HG02571 (cell line): ENCODE measurements at regions not wholly inside any gene's neighbourhood (a gene's known extent, or its start where the extent isn't known, plus 50 kb on each side); places are given as distances from the start of the nearest gene placed in this dataset.
"Not testable (repeated sequence)": the region's sequence is repeated elsewhere in the genome, so short reads cannot be mapped to it uniquely, and the experiment has no call there.

Source experiments
- ATAC-seq: cut with Tn5 transposase; IDR thresholded peaks from one replicate; pipeline ENCODE4 v1.9.1; 2021; ENCODE audit warnings: mild to moderate bottlenecking, moderate library complexity; ENCODE audit not compliant: unreplicated experiment

GRCh38 chr5:63564789-63565188 lies 397.5 kb downstream of the HTR1A start:
- no peak for ATAC-seq

DNA sequence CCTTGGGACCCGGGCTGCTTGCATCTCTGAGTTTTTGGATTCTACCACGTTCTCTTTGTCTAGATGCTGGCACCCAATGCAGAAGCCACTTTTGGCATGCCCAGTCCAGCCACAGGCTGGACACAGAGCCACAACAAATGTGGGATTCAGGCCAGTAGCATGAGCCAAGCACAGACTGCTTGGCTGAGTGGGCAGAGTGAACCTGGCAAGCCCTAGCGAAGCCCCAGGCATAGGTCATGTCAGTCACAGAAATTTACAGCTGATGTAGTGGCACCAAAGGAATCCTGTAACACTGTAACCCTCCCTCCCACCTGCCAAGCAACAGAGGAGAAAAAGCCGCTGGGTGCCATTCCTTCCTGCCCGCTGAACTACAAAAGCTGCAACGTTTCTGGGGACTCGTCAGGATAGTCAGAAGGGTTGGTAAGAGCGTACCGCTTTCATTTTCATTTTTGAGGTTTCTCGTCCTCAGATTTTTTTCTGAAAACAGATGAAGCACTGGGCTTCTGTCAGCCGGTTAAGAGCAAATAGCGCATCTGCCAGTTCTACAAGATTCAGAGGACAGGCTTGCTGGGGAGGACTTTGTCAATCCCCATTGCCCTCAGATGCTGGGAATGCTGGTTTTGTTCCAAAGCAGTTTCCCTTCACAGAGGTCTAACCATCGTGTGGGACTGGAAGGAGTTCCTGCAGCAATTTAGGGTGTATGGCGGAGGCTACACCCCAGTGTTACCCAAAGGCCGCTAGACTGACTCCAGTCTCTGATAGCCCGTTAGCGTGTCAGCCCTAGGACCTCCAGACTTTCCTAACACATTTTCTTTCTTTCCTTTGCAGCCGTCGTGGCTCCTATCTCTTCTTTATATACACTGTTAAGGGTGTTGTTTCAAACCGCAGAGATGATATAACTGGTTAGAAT lies 399.0 kb downstream of the HTR1A start:
- no peak for ATAC-seq

DNA sequence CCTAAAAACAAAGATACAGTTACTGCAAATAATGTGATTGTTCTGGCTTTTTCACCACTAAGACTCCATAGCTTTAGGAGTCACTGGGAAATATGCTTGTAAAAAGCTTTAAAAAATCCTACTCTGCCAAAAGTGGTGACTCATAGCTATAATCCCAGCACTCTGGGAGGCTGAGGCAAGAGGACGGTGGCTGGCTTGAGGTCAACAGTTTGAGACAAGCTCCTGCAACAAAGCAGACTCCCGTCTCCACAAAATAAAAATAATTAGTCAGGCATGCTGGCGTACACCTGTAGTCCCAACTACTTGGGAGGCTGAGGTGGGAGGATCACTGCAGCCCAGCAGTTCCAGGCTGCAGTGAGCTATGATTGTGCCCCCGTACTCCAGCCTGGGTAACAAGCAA lies 406.4 kb downstream of the HTR1A start:
- no peak for ATAC-seq

GRCh38 chr5:63554191-63554590 lies 408.1 kb downstream of the HTR1A start:
- no peak for ATAC-seq

DNA sequence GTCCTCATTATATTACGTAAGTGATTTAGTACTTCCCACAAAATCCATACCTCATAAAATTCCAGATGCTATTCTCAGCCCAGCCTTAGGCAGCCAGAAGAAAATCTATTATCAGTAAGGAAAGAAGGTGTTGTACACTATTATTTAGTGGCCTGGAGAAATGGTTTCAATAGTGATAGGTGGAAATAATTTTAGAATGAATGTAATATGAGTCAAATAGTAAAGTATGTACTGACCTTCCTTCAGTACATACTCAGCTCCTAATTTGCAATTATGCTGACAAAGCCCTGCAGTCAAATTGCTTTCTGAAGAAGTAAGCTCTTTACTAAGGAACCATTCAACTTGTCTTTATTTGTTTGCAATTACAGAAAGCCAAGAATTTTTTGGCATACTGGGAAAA lies 409.2 kb downstream of the HTR1A start:
- no peak for ATAC-seq

DNA sequence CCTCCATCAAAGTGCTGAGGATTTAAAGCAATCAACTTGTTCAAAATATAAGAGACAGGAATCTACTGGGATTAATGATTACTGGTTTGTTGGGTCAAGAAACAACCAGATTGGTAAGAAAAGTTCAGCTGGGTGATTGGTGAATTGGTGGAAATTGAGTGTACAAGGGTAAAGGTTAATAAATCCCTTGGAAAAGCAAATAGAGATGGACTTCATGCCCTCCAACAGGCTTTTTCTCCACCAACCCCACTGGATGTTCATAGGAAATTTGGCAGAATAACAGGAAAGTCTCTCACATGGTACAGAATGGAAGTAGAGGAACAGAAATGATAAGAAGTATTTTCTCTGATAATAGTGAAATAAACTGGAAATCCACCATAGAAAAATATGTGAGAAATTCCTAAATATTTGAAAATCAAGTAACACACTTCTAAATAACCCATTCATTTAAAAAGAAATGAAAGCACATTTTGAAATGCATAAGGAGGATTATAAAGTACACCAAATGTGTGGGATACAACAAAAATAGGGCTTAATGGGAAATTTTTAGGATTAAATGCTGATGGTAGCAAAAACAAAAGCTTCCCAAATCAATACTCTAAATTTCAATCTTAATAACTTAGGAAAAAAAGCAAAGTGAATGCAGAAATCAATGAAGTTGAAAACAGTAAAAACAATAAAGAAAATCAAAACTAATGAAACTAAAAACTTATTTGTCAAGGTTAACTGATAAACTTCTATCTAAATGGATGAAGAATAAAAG lies 426.2 kb downstream of the HTR1A start:
- no peak for ATAC-seq

GRCh38 chr5:63524281-63524680 lies 438.0 kb downstream of the HTR1A start:
- no peak for ATAC-seq

- no peak for ATAC-seq
These were observed 446.2 kb downstream of the HTR1A start for GRCh38 chr5:63516006-63516405.

GRCh38 chr5:63500242-63500641 lies 462.0 kb downstream of the HTR1A start:
- ATAC-seq = no peak

DNA sequence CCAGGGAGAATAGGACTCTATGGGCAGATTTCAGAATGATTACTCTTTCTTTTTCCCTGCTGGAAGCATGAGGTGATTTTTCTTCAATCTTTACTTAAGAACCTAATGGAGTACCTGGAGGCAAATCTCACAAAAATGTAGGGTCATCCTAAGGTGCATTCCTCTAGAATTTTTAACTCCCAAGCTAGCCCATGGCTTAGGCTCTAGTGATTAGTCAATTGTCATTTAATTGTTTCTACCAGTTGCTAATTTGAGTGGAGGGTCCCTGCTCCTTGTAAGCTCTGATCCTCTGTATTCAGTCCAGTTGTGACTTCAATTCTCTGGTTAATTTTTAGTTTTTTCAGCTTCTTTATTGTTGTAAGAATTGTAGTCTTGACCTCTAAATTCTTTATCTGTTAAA lies 467.0 kb downstream of the HTR1A start:
- ATAC-seq = no peak

- ATAC-seq = no peak
These were observed 478.9 kb downstream of the HTR1A start for GRCh38 chr5:63483338-63483737.

GRCh38 chr5:63473335-63473967 lies 488.8 kb downstream of the HTR1A start:
- no peak for ATAC-seq

- ATAC-seq = no peak
These were observed 506.0 kb downstream of the HTR1A start for GRCh38 chr5:63456279-63456678.

GRCh38 chr5:63451188-63451587 lies 511.1 kb downstream of the HTR1A start:
- no peak for ATAC-seq

GRCh38 chr5:63439537-63439936 lies 522.7 kb downstream of the HTR1A start:
- ATAC-seq = no peak

DNA sequence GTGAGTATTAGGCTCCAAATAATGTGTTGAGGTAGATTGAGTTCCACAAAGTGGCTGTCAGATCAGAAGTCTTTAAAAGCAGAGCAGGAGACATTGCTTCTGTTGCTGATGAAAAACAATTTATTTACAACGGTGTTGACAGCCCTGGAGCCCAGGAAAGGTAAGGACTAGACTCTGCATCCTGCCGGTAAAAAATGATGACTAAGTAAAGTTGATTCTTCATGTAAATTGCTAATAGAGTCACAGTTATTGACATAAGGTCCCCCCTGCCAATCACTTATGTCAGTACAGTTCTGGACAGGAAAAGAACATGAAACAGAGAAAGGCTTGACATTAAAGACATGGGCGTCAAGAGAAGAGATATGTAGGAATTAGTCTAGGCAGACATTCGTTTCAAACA lies 552.5 kb downstream of the HTR1A start:
- no peak for ATAC-seq

DNA sequence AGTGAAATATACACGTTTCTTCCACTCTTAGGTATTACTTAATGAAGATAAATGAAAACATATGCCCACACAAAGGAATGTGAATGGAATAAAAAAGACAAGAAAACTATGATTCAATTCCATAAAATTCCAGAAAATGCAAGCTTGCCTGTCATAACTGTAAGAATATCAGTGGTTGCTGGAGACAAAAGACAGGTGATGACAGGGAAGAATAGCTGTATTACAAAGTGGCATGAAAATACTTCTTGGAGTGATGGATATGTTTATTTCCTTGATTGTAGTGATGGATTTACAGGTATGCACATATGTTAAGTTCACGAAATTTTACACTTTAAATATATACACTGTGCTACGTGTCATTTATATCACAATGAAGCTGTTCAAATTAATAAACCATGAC lies 553.3 kb downstream of the HTR1A start:
- ATAC-seq = no peak

DNA sequence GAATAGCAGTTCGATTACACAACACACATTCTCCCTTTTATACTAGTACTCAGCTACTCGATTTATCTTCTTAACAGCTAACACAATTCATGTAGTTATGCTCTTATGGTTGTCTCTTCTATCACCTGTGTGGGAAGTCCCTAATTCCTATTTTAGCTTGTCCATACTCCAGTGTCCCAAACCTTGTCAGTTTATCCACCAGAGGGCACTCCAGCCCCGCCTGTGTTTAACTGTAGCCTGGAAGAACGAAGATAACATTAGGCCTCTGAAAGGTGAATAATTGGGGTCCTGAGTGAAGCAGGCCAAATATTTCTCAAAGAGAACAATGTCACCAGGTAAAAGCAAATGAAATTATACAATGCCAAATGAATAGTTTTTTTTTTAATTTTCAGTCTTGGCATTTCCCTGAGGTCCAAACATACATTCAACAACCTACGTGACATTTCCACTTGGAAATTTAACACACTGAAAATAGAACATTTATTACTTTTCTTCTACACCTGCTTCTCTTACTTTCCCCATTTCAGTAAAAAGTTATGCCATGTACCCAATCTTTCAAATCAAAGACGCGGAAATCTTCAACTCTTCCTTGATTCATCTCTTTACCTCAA lies 560.7 kb downstream of the HTR1A start:
- peak; percentile 91 for ATAC-seq

GRCh38 chr5:63400079-63400478 lies 562.2 kb downstream of the HTR1A start:
- no peak for ATAC-seq

- no peak for ATAC-seq
These were observed 563.9 kb downstream of the HTR1A start for GRCh38 chr5:63398346-63398745.

GRCh38 chr5:63388188-63388587 lies 574.1 kb downstream of the HTR1A start:
- ATAC-seq = not testable (repeated sequence)
